ENCODE measurements at regions not wholly inside any gene's neighbourhood (a gene's known extent, or its start where the extent isn't known, plus 50 kb on each side); places are given as distances from the start of the nearest gene placed in this dataset.
A peak's percentile ranks its signal among the peaks of the same experiment; 100 is the strongest.
"Not testable (repeated sequence)": the region's sequence is repeated elsewhere in the genome, so short reads cannot be mapped to it uniquely, and the experiment has no call there.

DNA sequence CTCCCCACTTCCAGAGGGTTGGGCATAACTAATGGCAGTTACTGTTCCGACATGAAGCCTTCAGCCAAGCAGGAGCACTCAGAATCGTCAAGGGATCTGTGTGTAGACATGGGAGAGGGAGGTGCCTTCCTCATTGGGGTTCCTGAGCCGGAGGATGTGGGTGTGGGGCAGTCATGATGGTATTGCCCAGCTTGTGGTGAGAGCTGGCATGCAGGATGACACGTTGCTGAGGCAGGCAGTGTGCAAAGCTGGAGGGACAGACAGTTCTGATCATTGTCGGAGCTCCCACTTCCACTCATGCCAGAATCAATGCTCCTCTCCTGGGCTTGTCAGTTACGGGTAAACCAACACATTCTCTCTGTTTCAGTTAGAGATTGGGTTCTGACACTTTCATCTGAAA is 83.9 kb upstream of the TSC22D1 start:
- no peak overlapping the region for H3K27ac Mint-ChIP-seq
- peaks cover 42% of the 10 kb centered on the region for H3K27me3 Mint-ChIP-seq (ENCODE audit: low read depth)
- DNase-seq = no peak
- no peaks in the 10 kb centered on the region for H3K36me3 Mint-ChIP-seq (ENCODE audit: insufficient read depth in 2 of 2)
- H3K4me3 Mint-ChIP-seq = no peak overlapping the region
- H3K9me3 Mint-ChIP-seq = no peaks in the 10 kb centered on the region
- ATAC-seq (replicated peaks in 1 of 2) = no peak
- H3K4me1 Mint-ChIP-seq (ENCODE audit: low read depth) = no peaks in the 10 kb centered on the region

DNA sequence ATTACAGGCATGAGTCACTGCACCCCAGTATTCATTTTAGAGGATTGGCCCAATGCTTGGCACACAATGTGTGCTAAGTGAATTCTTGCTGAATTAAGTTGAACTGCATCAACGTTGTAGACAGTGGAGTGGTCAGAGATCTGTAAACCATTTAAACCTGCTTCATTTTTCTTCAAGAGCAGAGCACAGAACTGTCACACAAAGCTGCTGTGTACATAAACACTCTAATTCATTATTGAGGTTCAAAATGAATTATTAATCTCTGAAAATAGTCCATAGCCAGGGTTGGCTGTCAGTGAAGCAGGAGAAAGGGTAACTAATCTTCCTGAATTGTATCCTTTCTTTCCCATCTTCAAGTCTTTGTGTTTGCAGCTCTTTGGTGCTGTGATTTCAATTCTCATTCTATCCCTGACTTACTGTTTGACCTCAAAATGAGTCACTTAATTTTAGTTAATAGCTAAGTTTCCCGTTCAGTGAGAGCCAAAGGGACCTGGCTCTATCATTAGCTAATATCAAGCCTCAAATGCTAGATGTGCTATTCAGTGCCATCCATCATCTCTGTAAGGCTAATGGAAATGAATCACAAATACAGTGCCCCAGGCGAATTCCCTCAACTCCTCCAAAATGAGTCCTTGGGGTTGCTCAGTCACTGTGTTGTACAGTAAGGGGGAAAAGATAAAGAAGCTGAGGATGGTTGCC is 77.0 kb upstream of the TSC22D1 start:
- H3K27ac Mint-ChIP-seq = no peak overlapping the region
- ATAC-seq (replicated peaks in 1 of 2) (no peak), DNase-seq (no peak)
- peaks cover 33% of the 10 kb centered on the region for H3K27me3 Mint-ChIP-seq (ENCODE audit: low read depth)
- no peak overlapping the region for H3K4me3 Mint-ChIP-seq
- H3K9me3 Mint-ChIP-seq = no peaks in the 10 kb centered on the region
- H3K4me1 Mint-ChIP-seq (ENCODE audit: low read depth) = peaks cover 22% of the 10 kb centered on the region
- no peaks in the 10 kb centered on the region for H3K36me3 Mint-ChIP-seq (ENCODE audit: insufficient read depth in 2 of 2)

DNA sequence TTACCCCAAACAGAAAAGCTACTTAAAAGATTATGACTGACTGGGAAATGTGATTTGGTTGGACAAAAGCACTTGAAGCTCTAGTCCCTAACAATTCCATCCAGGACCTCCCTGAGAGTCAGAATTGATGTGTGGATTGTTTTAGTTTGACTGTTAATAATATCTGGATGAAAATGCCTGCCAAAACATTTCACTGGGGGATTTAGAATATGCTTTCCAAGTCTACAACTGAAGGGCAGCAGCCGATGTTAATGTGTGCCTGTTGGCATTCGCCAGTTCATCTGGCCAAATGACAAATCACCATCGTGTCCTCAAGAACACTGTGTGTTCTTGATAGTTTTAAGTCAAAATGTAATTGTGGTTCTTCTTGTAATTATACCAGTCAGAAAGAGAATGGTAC is 76.0 kb upstream of the TSC22D1 start:
- no peak overlapping the region for H3K4me3 Mint-ChIP-seq
- no peaks in the 10 kb centered on the region for H3K36me3 Mint-ChIP-seq (ENCODE audit: insufficient read depth in 2 of 2)
- DNase-seq = no peak
- no peak overlapping the region for H3K27ac Mint-ChIP-seq
- no peak for ATAC-seq (replicated peaks in 1 of 2)
- H3K27me3 Mint-ChIP-seq (ENCODE audit: low read depth) = peaks cover 37% of the 10 kb centered on the region
- H3K4me1 Mint-ChIP-seq (ENCODE audit: low read depth) = peaks cover 23% of the 10 kb centered on the region
- no peaks in the 10 kb centered on the region for H3K9me3 Mint-ChIP-seq

DNA sequence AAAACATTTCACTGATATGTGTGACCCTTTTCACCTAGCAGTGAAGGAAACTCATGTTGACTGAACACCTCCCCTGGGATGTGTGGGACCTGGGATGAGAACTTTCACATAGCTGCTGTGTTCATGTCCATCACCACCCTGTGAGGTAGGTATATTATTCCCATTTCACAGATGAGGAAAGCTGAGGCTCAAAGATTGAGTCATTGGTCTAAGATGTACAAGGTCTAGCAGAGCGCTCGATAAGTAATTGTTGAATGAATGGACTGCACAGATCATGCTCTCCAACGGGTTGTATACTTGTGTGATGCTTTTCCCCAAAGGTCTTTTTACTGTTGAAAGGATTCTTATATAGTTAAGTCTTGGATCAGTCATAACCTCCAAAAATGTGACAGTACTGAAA is 75.6 kb upstream of the TSC22D1 start:
- H3K27me3 Mint-ChIP-seq (ENCODE audit: low read depth) = peaks cover 41% of the 10 kb centered on the region
- DNase-seq = no peak
- ATAC-seq (replicated peaks in 1 of 2) = no peak
- H3K4me3 Mint-ChIP-seq = no peak overlapping the region
- peaks cover 23% of the 10 kb centered on the region for H3K4me1 Mint-ChIP-seq (ENCODE audit: low read depth)
- H3K9me3 Mint-ChIP-seq = no peaks in the 10 kb centered on the region
- no peak overlapping the region for H3K27ac Mint-ChIP-seq
- H3K36me3 Mint-ChIP-seq (ENCODE audit: insufficient read depth in 2 of 2) = no peaks in the 10 kb centered on the region

- Mint-ChIP-seq H3K4me3 (no peak overlapping the region), H3K9me3 (no peaks in the 10 kb centered on the region), H3K4me1 (ENCODE audit: low read depth) (peaks cover 23% of the 10 kb centered on the region), H3K36me3 (ENCODE audit: insufficient read depth in 2 of 2) (no peaks in the 10 kb centered on the region), H3K27me3 (ENCODE audit: low read depth) (peaks cover 43% of the 10 kb centered on the region), H3K27ac (no peak overlapping the region)
- ATAC-seq (replicated peaks in 1 of 2) = no peak
- DNase-seq = no peak
These were observed 75.1 kb upstream of the TSC22D1 start for GRCh38 chr13:44651209-44651608.

- no peaks in the 10 kb centered on the region for H3K9me3 Mint-ChIP-seq
- ATAC-seq (replicated peaks in 1 of 2) (peak in 1 of 2 donors; percentile 19), DNase-seq (no peak)
- H3K27ac Mint-ChIP-seq = no peak overlapping the region
- no peak overlapping the region for H3K4me3 Mint-ChIP-seq
- H3K27me3 Mint-ChIP-seq (ENCODE audit: low read depth) = peaks cover 38% of the 10 kb centered on the region
- H3K36me3 Mint-ChIP-seq (ENCODE audit: insufficient read depth in 2 of 2) = no peaks in the 10 kb centered on the region
- peaks cover 23% of the 10 kb centered on the region for H3K4me1 Mint-ChIP-seq (ENCODE audit: low read depth)
These were observed 73.7 kb upstream of the TSC22D1 start for GRCh38 chr13:44649834-44650233.

- Mint-ChIP-seq H3K4me3 (peak overlapping the region; percentile 8 to 53), H3K9me3 (no peaks in the 10 kb centered on the region), H3K4me1 (ENCODE audit: low read depth) (peaks cover 23% of the 10 kb centered on the region), H3K27me3 (ENCODE audit: low read depth) (peaks cover 44% of the 10 kb centered on the region), H3K36me3 (ENCODE audit: insufficient read depth in 2 of 2) (no peaks in the 10 kb centered on the region), H3K27ac (no peak overlapping the region)
- DNase-seq (peak; percentile 38 to 53), ATAC-seq (replicated peaks in 1 of 2) (peak; percentile 79 to 86)
These were observed 72.9 kb upstream of the TSC22D1 start for GRCh38 chr13:44649104-44649428.

DNA sequence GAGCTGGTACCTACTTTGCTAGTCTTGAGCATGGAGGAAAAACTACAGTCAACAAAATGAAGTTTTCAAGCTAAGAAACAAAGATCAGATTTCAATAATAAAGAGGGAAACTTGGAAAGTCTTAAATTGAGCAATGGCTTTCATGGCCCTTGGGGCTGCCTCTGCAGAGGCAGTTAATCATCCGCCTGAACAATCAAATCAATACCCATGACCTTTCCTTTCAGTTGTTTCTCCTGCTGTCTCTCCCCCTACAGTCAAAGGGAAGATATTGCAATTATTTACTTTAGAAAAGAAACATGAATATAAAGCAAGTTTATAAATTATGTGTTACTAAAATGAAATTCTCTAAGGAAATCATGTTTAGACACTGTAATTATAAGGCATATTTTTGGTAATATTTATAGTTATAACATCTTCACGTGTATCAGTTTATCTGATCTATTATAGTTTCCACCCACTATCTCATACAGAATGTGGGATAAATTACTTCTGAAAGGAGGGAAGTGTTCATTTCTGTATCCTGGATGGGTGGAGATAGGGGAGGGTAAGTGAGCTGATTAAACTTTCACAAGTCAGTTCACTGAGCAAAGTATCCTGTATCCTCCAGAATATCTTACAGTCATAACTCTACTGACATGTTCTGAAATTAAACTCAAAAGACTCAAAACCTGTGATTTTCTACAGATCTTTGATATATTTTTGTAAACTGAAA is 72.4 kb upstream of the TSC22D1 start:
- H3K4me3 Mint-ChIP-seq = peak overlapping the region in 1 of 2 donors; percentile 53
- H3K9me3 Mint-ChIP-seq = no peaks in the 10 kb centered on the region
- H3K27ac Mint-ChIP-seq = no peak overlapping the region
- DNase-seq (peak in 1 of 2 donors; percentile 3), ATAC-seq (replicated peaks in 1 of 2) (peak; percentile 68 to 78)
- H3K27me3 Mint-ChIP-seq (ENCODE audit: low read depth) = peaks cover 45% of the 10 kb centered on the region
- peaks cover 23% of the 10 kb centered on the region for H3K4me1 Mint-ChIP-seq (ENCODE audit: low read depth)
- H3K36me3 Mint-ChIP-seq (ENCODE audit: insufficient read depth in 2 of 2) = no peaks in the 10 kb centered on the region

DNA sequence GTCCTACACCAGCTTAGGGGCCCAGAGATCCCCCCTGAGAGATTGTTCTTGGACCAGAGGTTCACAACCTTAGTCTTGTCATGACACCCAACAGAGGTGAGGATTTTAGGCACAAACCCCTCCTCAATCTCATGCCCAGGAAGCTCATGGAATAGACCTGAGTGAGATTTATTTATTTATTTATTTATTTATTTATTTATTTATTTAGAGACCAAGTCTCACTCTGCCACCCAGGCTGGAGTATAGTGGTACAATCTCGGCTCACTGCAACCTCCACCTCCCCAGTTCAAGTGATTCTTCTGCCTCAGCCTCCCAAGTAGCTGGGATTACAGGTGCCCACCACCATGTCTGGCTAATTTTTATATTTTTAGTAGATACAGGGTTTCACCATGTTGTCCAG is 71.4 kb upstream of the TSC22D1 start:
- H3K27ac Mint-ChIP-seq; ATAC-seq (replicated peaks in 1 of 2); H3K9me3 Mint-ChIP-seq; H3K4me3 Mint-ChIP-seq; DNase-seq; H3K36me3 Mint-ChIP-seq (ENCODE audit: insufficient read depth in 2 of 2): not testable (repeated sequence)
- peaks cover 45% of the 10 kb centered on the region for H3K27me3 Mint-ChIP-seq (ENCODE audit: low read depth)
- H3K4me1 Mint-ChIP-seq (ENCODE audit: low read depth) = peaks cover 23% of the 10 kb centered on the region

GRCh38 chr13:44646044-44646443 is 69.9 kb upstream of the TSC22D1 start:
- DNase-seq (no peak), ATAC-seq (replicated peaks in 1 of 2) (no peak)
- H3K36me3 Mint-ChIP-seq (ENCODE audit: insufficient read depth in 2 of 2) = no peaks in the 10 kb centered on the region
- peaks cover 32% of the 10 kb centered on the region for H3K27me3 Mint-ChIP-seq (ENCODE audit: low read depth)
- H3K4me1 Mint-ChIP-seq (ENCODE audit: low read depth) = peaks cover 23% of the 10 kb centered on the region
- H3K4me3 Mint-ChIP-seq = no peak overlapping the region
- no peaks in the 10 kb centered on the region for H3K9me3 Mint-ChIP-seq
- no peak overlapping the region for H3K27ac Mint-ChIP-seq

DNA sequence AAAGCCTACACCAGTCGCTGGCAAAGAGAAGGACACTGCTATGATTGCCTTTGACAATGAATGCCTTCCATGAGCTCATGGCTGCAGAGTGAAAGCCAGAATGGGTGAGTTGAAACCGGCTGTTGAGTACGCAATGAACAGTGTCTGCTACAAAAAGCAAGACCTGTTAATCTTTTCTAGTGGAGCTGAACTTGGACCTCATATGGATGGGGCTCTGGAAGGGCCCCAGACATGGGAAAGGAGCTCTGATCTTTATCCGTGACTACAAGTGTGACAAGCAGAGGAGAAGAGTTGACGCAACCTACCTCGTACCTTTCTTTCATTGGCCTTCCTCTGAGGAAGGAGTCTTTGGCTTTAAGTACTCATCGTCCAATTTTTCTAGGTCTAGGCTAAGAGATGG is 67.1 kb upstream of the TSC22D1 start:
- Mint-ChIP-seq H3K27ac (no peak overlapping the region), H3K9me3 (no peaks in the 10 kb centered on the region), H3K27me3 (ENCODE audit: low read depth) (peaks cover 18% of the 10 kb centered on the region), H3K36me3 (ENCODE audit: insufficient read depth in 2 of 2) (no peaks in the 10 kb centered on the region), H3K4me3 (no peak overlapping the region), H3K4me1 (ENCODE audit: low read depth) (peaks cover 3% of the 10 kb centered on the region)
- DNase-seq (no peak), ATAC-seq (replicated peaks in 1 of 2) (no peak)

- Mint-ChIP-seq H3K4me3 (no peak overlapping the region), H3K27me3 (ENCODE audit: low read depth) (peaks cover 13% of the 10 kb centered on the region), H3K9me3 (no peaks in the 10 kb centered on the region), H3K27ac (no peak overlapping the region), H3K36me3 (ENCODE audit: insufficient read depth in 2 of 2) (no peaks in the 10 kb centered on the region), H3K4me1 (ENCODE audit: low read depth) (no peaks in the 10 kb centered on the region)
- ATAC-seq (replicated peaks in 1 of 2) (no peak), DNase-seq (no peak)
These were observed 61.5 kb upstream of the TSC22D1 start for GRCh38 chr13:44637581-44637980.

DNA sequence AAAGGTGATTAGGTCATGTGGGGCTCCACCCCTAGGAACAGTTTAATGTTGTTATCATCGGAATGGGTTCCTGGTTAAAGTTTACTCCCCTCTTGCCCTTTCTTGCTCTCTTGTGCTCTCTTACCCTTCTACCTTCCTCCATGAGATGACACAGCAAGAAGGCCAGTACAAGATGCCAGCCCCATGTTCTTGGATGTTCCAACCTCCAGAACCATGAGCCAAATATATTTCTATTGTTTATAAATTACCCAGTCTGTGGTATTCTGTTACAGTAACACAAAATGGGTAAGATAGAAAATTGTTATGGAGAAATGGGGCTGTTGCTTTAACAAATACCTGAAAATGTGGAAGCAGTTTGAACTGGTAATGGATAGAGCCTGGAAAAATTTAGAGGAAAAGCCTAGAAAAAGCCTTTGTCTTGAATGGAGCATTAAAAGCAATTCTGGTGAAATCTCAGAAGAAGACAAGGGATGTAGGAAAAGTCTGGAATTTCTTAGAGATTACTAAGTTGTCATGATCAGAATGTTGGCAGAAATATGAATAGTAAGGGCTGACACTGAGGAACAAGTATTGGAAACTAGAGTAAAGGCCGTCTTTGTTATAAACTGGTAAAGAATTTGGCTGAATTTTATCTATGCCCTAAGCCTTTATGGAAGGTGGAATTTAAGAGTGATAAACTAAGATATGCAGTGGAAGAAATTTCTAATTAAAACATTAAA is 53.5 kb upstream of the TSC22D1 start:
- no peak for ATAC-seq (replicated peaks in 1 of 2)
- Mint-ChIP-seq H3K4me3 (no peak overlapping the region), H3K27ac (no peak overlapping the region), H3K27me3 (ENCODE audit: low read depth) (peaks cover 23% of the 10 kb centered on the region), H3K9me3 (peaks cover 0 to 2% of the 10 kb centered on the region in 2 donors), H3K4me1 (ENCODE audit: low read depth) (no peaks in the 10 kb centered on the region), H3K36me3 (ENCODE audit: insufficient read depth in 2 of 2) (no peaks in the 10 kb centered on the region)
- no peak for DNase-seq
